Breast epithelium (tissue), 3 donors: ENCODE measurements at regions not wholly inside any gene's neighbourhood (a gene's known extent, or its start where the extent isn't known, plus 50 kb on each side); places are given as distances from the start of the nearest gene placed in this dataset.

ENCODE experiments used
- CTCF ChIP-seq, 3 donors: fragments of 450-650 bp; IDR thresholded peaks; one replicate each; pipeline ENCODE4 v1.5.1; 2016 to 2017; ENCODE audit warnings: antibody characterized with exemption in 3 of 3, mild to moderate bottlenecking in 3 of 3, moderate library complexity in 3 of 3
- POLR2A ChIP-seq: fragments of 450-650 bp; IDR thresholded peaks from one replicate; pipeline ENCODE4 v1.6.1; 2016; ENCODE audit warnings: antibody characterized with exemption, mild to moderate bottlenecking, moderate library complexity
- POLR2AphosphoS5 ChIP-seq, 3 donors: sonication (generic); formaldehyde crosslinking; IDR thresholded peaks; one replicate each; pipeline ENCODE4 v1.6.1; 2017; ENCODE audit warnings: antibody characterized with exemption in 3 of 3

DNA sequence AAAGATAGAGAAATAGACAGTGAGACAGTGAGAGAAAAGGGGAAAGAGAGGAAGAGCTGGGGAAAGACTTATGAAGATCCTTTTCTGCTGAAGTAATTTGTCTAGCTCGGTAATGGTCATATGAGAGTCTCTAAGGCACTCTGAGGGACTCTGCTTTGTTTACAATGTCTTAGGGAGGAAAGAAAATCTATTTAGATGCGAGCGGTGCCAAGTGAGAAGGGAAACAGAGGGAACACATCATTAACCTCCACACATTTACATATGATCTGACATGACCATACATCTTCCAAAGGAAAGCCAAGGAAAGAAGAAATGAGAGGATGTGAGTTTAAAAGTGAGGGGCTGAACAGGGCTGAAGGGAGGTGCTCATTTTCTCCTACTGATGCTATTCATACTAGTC lies 862.3 kb upstream of the CITED2 start:
- TF ChIP-seq CTCF (IDR thresholded peaks at IDR 0.05) (no peak), POLR2AphosphoS5 (IDR thresholded peaks at IDR 0.05) (no peak), POLR2A (no peak)
